Activated B cell treated with CpG ODN at 0.5 μM for 24 hours (primary cell): ENCODE measurements at regions not wholly inside any gene's neighbourhood (a gene's known extent, or its start where the extent isn't known, plus 50 kb on each side); places are given as distances from the start of the nearest gene placed in this dataset.

ENCODE experiments used
- ATAC-seq: fragments of 200-7000 bp; cut with Tn5 transposase; one replicate; pipeline ENCODE4 v1.10.0; 2021; ENCODE audit warnings: low read depth, mild to moderate bottlenecking, moderate library complexity
- CTCF ChIA-PET: fragments of 350-600 bp; sonication (Branson Sonifier 250); formaldehyde crosslinking; loops from one replicate; lab custom pipeline; 2021; ENCODE audit warnings: antibody characterized with exemption; lab: Charles Lee
- POLR2A ChIA-PET: fragments of 350-600 bp; sonication (Branson Sonifier 250); formaldehyde crosslinking; loops from one replicate; lab custom pipeline; 2021; ENCODE audit warnings: antibody characterized with exemption; lab: Charles Lee
- DNase-seq: peaks from one replicate; pipeline ENCODE4 v3.0.0; 2022
- H3K27ac Mint-ChIP-seq: one replicate; pipeline ENCODE4 v1.8.0; 2020; ENCODE audit warnings: mixed read lengths
- H3K27me3 Mint-ChIP-seq: one replicate; pipeline ENCODE4 v1.8.0; 2021; ENCODE audit warnings: mixed read lengths
- H3K36me3 Mint-ChIP-seq: one replicate; pipeline ENCODE4 v1.8.0; 2021; ENCODE audit warnings: low read depth, mixed read lengths
- H3K4me1 Mint-ChIP-seq: one replicate; pipeline ENCODE4 v1.8.0; 2021; ENCODE audit warnings: mixed read lengths
- H3K4me3 Mint-ChIP-seq: one replicate; pipeline ENCODE4 v1.8.0; 2020; ENCODE audit warnings: mild to moderate bottlenecking, mixed read lengths
- H3K9me3 Mint-ChIP-seq: one replicate; pipeline ENCODE4 v1.8.0; 2020; ENCODE audit warnings: mixed read lengths
- CTCF ChIP-seq: fragments of 200-600 bp; IDR thresholded peaks from one replicate; pipeline ENCODE4 v1.8.0; 2022; ENCODE audit warnings: antibody characterized with exemption, mild to moderate bottlenecking
- intact Hi-C: fragments of 100-400 bp; cut with micrococcal nuclease; formaldehyde crosslinking; loops from one replicate; pipeline ENCODE4 v1.15.1; 2024

- TF ChIP-seq CTCF: no peak
- ATAC-seq (no peak), DNase-seq (no peak)
- intact Hi-C loops: no loop called here
- H3K4me1 Mint-ChIP-seq: no peaks in the 10 kb centered on the region
- H3K9me3 Mint-ChIP-seq: no peaks in the 10 kb centered on the region
- ChIA-PET POLR2A (no interaction called here), CTCF (interaction anchor here (1.1 kb wide), 1 partner anchor 8 kb away, joined by 3 read pairs; no protein-coding TSS in a partner anchor)
- no peaks in the 10 kb centered on the region for H3K27me3 Mint-ChIP-seq
- H3K4me3 Mint-ChIP-seq: no peak overlapping the region
- H3K27ac Mint-ChIP-seq: no peak overlapping the region
- no peaks in the 10 kb centered on the region for H3K36me3 Mint-ChIP-seq
These were observed 405.9 kb upstream of the LMCD1 start for GRCh38 chr3:8095724-8096123.

DNA sequence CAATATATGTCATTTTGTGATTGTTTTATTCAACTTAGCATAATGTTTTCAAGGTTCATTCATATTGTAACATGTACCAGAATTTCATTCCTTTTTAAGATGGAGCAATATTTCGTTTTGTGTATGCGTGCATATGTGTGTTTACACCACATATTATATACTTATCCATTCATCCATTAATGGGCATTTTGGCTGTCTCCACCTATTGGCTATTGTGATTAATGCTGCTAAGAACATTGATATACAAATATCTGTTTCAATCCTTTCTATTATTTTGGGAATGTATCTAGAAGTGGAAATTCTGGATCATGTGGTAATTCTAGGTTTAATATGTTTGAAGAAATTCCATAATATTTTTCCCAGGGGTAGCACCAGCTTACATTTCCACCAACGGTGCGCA, 403.9 kb upstream of the LMCD1 start:
- Mint-ChIP-seq H3K36me3 (no peaks in the 10 kb centered on the region), H3K4me3 (no peak overlapping the region), H3K27ac (no peak overlapping the region), H3K9me3 (no peaks in the 10 kb centered on the region), H3K27me3 (no peaks in the 10 kb centered on the region), H3K4me1 (no peaks in the 10 kb centered on the region)
- intact Hi-C loops: no loop called here
- ChIA-PET POLR2A (no interaction called here), CTCF (no interaction called here)
- no peak for TF ChIP-seq CTCF
- no peak for ATAC-seq
- no peak for DNase-seq

DNA sequence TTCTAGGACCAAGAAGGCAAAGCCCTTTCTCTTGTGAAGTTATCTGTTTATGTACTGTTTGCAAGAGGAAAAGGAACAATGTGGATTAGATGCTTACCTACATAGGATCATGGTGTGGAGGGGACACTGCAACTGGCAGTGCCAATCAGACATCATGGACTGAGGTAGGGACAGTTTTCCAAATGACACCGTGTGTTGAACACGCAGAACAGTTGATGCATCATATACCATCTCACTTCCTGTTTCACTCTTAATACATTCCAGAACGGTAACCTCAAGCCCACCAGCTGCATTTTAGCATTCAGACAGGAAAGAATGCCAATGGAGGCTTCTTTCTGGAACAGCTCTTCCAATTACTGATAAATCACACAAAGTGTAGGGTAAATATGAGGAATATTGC, 397.7 kb upstream of the LMCD1 start:
- POLR2A ChIA-PET: no interaction called here
- intact Hi-C loops: no loop called here
- H3K27ac Mint-ChIP-seq: no peak overlapping the region
- ATAC-seq (no peak), DNase-seq (no peak)
- no peaks in the 10 kb centered on the region for H3K9me3 Mint-ChIP-seq
- CTCF ChIA-PET: interaction anchor here (0.9 kb wide), 1 partner anchor 9 kb away, joined by 3 read pairs; no protein-coding TSS in a partner anchor
- H3K4me3 Mint-ChIP-seq: no peak overlapping the region
- no peaks in the 10 kb centered on the region for H3K4me1 Mint-ChIP-seq
- no peaks in the 10 kb centered on the region for H3K36me3 Mint-ChIP-seq
- no peaks in the 10 kb centered on the region for H3K27me3 Mint-ChIP-seq
- no peak for TF ChIP-seq CTCF

DNA sequence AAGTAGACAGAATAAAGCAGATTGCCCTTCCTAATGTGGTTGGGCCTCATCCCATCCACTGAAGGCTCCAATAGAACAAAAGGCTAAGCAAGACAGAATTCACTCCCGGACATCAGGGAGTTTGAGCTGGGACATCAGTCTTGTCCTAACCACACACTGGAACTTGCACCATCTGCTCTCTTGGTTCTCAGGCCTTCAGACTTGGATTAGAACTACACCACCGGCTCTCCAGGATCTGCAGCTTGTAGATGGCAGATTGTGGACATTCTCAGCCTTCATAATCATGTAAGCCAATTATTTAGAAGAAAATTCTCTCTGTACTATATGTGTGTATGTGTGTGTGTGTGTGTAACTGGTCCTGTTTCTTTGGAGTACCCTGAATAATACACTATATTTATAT, 394.7 kb upstream of the LMCD1 start:
- no peak for DNase-seq
- no peak overlapping the region for H3K4me3 Mint-ChIP-seq
- no peaks in the 10 kb centered on the region for H3K36me3 Mint-ChIP-seq
- CTCF ChIA-PET: no interaction called here
- H3K27ac Mint-ChIP-seq: no peak overlapping the region
- POLR2A ChIA-PET: no interaction called here
- intact Hi-C loops: no loop called here
- TF ChIP-seq CTCF: no peak
- no peaks in the 10 kb centered on the region for H3K4me1 Mint-ChIP-seq
- H3K9me3 Mint-ChIP-seq: no peaks in the 10 kb centered on the region
- H3K27me3 Mint-ChIP-seq: no peaks in the 10 kb centered on the region
- ATAC-seq: no peak

DNA sequence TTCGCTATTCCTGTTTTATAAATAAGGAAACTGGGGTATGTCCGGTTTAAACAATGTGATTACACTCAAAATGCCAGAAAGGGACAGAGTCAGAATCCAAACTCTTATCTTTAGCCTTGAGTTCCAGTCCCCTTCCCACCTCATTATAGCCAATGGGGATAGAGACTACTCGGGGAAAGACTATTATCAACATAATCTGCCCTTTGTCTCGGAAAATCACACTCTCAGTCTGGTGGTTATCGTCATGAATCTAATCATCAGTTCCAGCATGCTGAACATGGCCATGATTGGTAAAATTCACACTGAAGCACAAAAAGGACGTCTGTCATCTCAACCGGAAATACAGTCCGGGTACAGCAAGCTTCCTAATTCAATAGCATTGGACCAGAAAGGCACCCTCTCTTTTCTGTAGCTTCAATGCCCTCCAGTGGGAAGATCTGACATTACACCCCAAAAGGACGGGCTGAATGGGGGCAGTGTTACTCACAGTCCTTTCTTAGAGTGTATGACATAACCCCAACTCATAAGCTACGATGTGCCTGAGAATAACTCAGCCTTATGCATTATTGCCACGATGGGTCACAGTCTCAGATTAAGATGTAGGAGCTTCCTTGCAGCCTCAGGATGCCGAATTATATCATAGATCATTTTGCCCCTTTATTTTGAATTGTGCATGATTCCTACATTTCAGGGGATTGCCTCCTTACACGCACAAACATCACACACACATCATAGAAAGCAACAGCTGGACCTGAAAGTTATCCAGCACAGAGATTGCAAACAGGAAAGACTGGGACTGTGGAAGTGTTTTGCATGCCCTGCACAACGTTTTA, 390.4 kb upstream of the LMCD1 start:
- no peaks in the 10 kb centered on the region for H3K9me3 Mint-ChIP-seq
- CTCF ChIA-PET: no interaction called here
- DNase-seq (no peak), ATAC-seq (peak; percentile 68)
- H3K27me3 Mint-ChIP-seq: no peaks in the 10 kb centered on the region
- intact Hi-C loops: no loop called here
- no peak overlapping the region for H3K27ac Mint-ChIP-seq
- no peak for TF ChIP-seq CTCF
- H3K4me3 Mint-ChIP-seq: no peak overlapping the region
- POLR2A ChIA-PET: no interaction called here
- H3K36me3 Mint-ChIP-seq: no peaks in the 10 kb centered on the region
- H3K4me1 Mint-ChIP-seq: no peaks in the 10 kb centered on the region
